Hepatocyte (in vitro differentiated cells): ENCODE measurements at regions not wholly inside any gene's neighbourhood (a gene's known extent, or its start where the extent isn't known, plus 50 kb on each side); places are given as distances from the start of the nearest gene placed in this dataset.

Experiments
- DNase-seq: peaks from one replicate; pipeline ENCODE4 v3.0.0-alpha.2; 2016; ENCODE audit warnings: low spot score
- H2AFZ ChIP-seq: fragments of 200-600 bp; sonication (generic); 2 replicates; pipeline ENCODE4 v1.6.0; 2016; ENCODE audit warnings: antibody characterized with exemption, mild to moderate bottlenecking
- H3K27ac ChIP-seq: fragments of 200-600 bp; sonication (generic); 2 replicates; pipeline ENCODE4 v1.5.1; 2016; ENCODE audit warnings: mild to moderate bottlenecking
- H3K27me3 ChIP-seq: fragments of 200-600 bp; sonication (generic); 2 replicates; pipeline ENCODE4 v1.6.1; 2016
- H3K36me3 ChIP-seq: fragments of 200-600 bp; sonication (generic); replicated peaks from 2 replicates; pipeline ENCODE4 v1.5.1; 2016; ENCODE audit warnings: low read depth; ENCODE audit not compliant: insufficient read depth
- H3K4me1 ChIP-seq: fragments of 200-600 bp; sonication (generic); 2 replicates; pipeline ENCODE4 v1.5.1; 2016; ENCODE audit warnings: mild to moderate bottlenecking, moderate library complexity; ENCODE audit not compliant: insufficient read depth
- H3K4me2 ChIP-seq: fragments of 200-600 bp; sonication (generic); 2 replicates; pipeline ENCODE4 v1.6.0; 2016
- H3K4me3 ChIP-seq: fragments of 200-600 bp; sonication (generic); 2 replicates; pipeline ENCODE4 v1.5.1; 2016; ENCODE audit warnings: mild to moderate bottlenecking
- H3K79me2 ChIP-seq: fragments of 200-600 bp; sonication (generic); 2 replicates; pipeline ENCODE4 v1.6.0; 2017; ENCODE audit warnings: mild to moderate bottlenecking
- H3K9me2 ChIP-seq: fragments of 200-600 bp; sonication (generic); replicated peaks from 2 replicates; pipeline ENCODE4 v1.6.0; 2017; ENCODE audit warnings: mild to moderate bottlenecking; ENCODE audit not compliant: insufficient read depth
- H3K9me3 ChIP-seq: fragments of 200-600 bp; sonication (generic); 2 replicates; pipeline ENCODE4 v1.5.1; 2016; ENCODE audit warnings: low read depth, mild to moderate bottlenecking
- H4K20me1 ChIP-seq: fragments of 200-600 bp; sonication (generic); 2 replicates; pipeline ENCODE4 v1.6.0; 2016; ENCODE audit warnings: mild to moderate bottlenecking; ENCODE audit not compliant: insufficient read depth, poor library complexity, severe bottlenecking
- CTCF ChIP-seq: fragments of 200-600 bp; sonication (generic); IDR thresholded peaks from 2 replicates; pipeline ENCODE4 v1.5.1; 2016; ENCODE audit warnings: antibody characterized with exemption, mild to moderate bottlenecking; ENCODE audit not compliant: poor library complexity
- EZH2 ChIP-seq: fragments of 200-600 bp; sonication (generic); IDR thresholded peaks from 2 replicates; pipeline ENCODE4 v1.6.1; 2016; ENCODE audit warnings: antibody characterized with exemption, mild to moderate bottlenecking, borderline replicate concordance
- EZH2phosphoT487 ChIP-seq: fragments of 200-600 bp; sonication (generic); IDR thresholded peaks from one replicate; pipeline ENCODE4 v1.6.1; 2018; ENCODE audit warnings: antibody characterized with exemption, mild to moderate bottlenecking, low read depth, moderate library complexity; ENCODE audit not compliant: unreplicated experiment, severe bottlenecking
- WGBS: methylation state at CpG from one replicate; pipeline ENCODE4 v1.1.6; 2016; ENCODE audit warnings: low lambda C conversion rate; ENCODE audit errors: missing lambda C conversion rate; 5-methylcytosine and 5-hydroxymethylcytosine counted together

GRCh38 chr6:27575594-27576361 lies 102.9 kb upstream of the ZNF184 start:
- DNase-seq, result no peak
- TF ChIP-seq CTCF (no peak), EZH2 (no peak)
- Histone ChIP-seq H4K20me1 (no peaks in the 10 kb centered on the region), H3K9me2 (no peaks in the 10 kb centered on the region), H3K9me3 (no peaks in the 10 kb centered on the region), H3K27ac (no peak overlapping the region), H3K79me2 (no peaks in the 10 kb centered on the region), H2AFZ (no peak overlapping the region), H3K36me3 (no peaks in the 10 kb centered on the region), H3K27me3 (peaks cover 9% of the 10 kb centered on the region), H3K4me3 (no peak overlapping the region), H3K4me1 (no peaks in the 10 kb centered on the region), H3K4me2 (no peak overlapping the region)
- WGBS, result 78% methylated on average over 10 of the region's 10 CpGs

- no peaks in the 10 kb centered on the region for H3K36me3 ChIP-seq
- no peak for TF ChIP-seq EZH2
- TF ChIP-seq CTCF, result no peak
- TF ChIP-seq EZH2phosphoT487, result no peak
- peak overlapping the region; percentile 13 for H3K4me2 ChIP-seq
- no peak overlapping the region for H3K4me3 ChIP-seq
- H4K20me1 ChIP-seq, result no peaks in the 10 kb centered on the region
- H3K79me2 ChIP-seq, result no peaks in the 10 kb centered on the region
- WGBS, result 37% methylated on average over 13 of the region's 13 CpGs
- H3K27ac ChIP-seq, result no peak overlapping the region
- H3K4me1 ChIP-seq, result peaks cover 7% of the 10 kb centered on the region
- H3K9me2 ChIP-seq, result no peaks in the 10 kb centered on the region
- peaks cover 37% of the 10 kb centered on the region for H3K27me3 ChIP-seq
- DNase-seq, result peak; percentile 17
- H2AFZ ChIP-seq, result no peak overlapping the region
- no peaks in the 10 kb centered on the region for H3K9me3 ChIP-seq
Measured at GRCh38 chr6:27568226-27568897, 95.5 kb upstream of the ZNF184 start.

GRCh38 chr6:27565839-27566779 lies 93.2 kb upstream of the ZNF184 start:
- no peaks in the 10 kb centered on the region for H3K36me3 ChIP-seq
- H3K4me2 ChIP-seq, result peak overlapping the region; percentile 78
- H3K9me2 ChIP-seq, result no peaks in the 10 kb centered on the region
- WGBS, result 6% methylated on average over 41 of the region's 41 CpGs
- H3K9me3 ChIP-seq, result no peaks in the 10 kb centered on the region
- peak; percentile 67 for DNase-seq
- H3K4me1 ChIP-seq, result peaks cover 7% of the 10 kb centered on the region
- H3K79me2 ChIP-seq, result no peaks in the 10 kb centered on the region
- H3K27ac ChIP-seq, result no peak overlapping the region
- peaks cover 44% of the 10 kb centered on the region for H3K27me3 ChIP-seq
- TF ChIP-seq EZH2, result no peak
- TF ChIP-seq CTCF, result peak; percentile 18
- H2AFZ ChIP-seq, result peak overlapping the region; percentile 57
- peak overlapping the region; percentile 33 for H3K4me3 ChIP-seq
- no peaks in the 10 kb centered on the region for H4K20me1 ChIP-seq
